Endothelial cell of umbilical vein (primary cell): ENCODE measurements at regions not wholly inside any gene's neighbourhood (a gene's known extent, or its start where the extent isn't known, plus 50 kb on each side); places are given as distances from the start of the nearest gene placed in this dataset.

Experiments used
- BruUV-seq: library from RNA; stranded (reverse); fragments of 400-500 nt; replicated peaks from 2 replicates; lab custom pipeline; 2021; lab: Mats Ljungman, UMichigan
- CTCF ChIA-PET: fragments of 300-600, 350-600 bp; sonication (Branson Sonifier 250); formaldehyde crosslinking; loops from one replicate; lab custom pipeline; 2021; ENCODE audit warnings: antibody characterized with exemption, inconsistent platforms; lab: Charles Lee
- POLR2A ChIA-PET: fragments of 300-600, 350-600 bp; sonication (Branson Sonifier 250); formaldehyde crosslinking; loops from one replicate; lab custom pipeline; 2021; ENCODE audit warnings: antibody characterized with exemption, inconsistent platforms; lab: Charles Lee
- DNase-seq: peaks from one replicate; pipeline ENCODE4 v3.0.0-alpha.2; 2011; ENCODE audit warnings: low read depth, low spot score
- FAIRE-seq: peaks from 2 replicates; lab custom pipeline; 2011; peaks lifted over from hg19 to GRCh38; lab: Jason Lieb, UNC
- H2AFZ ChIP-seq: 2 replicates; pipeline ENCODE4 v1.6.0; 2012; ENCODE audit warnings: low read depth, low read length, control low read depth, inconsistent platforms
- H3K27ac ChIP-seq: 2 replicates; pipeline ENCODE4 v1.5.1; 2011; ENCODE audit warnings: low read depth, mild to moderate bottlenecking, control low read depth, low read length, moderate library complexity; ENCODE audit not compliant: insufficient read depth
- H3K27me3 ChIP-seq, 2 experiments: 2 replicates each; pipeline versions ENCODE4 v1.6.0 to v1.6.1; 2011; ENCODE audit warnings: low read length in 2 of 2, mixed read lengths in 1 of 2; ENCODE audit not compliant: control insufficient read depth in 2 of 2, insufficient read depth in 2 of 2
- H3K36me3 ChIP-seq, 2 experiments: 2 replicates in 1 of 2; 3 replicates in 1 of 2; pipeline ENCODE4 v1.5.1; 2011; ENCODE audit warnings: low read length in 2 of 2, mild to moderate bottlenecking in 1 of 2, moderate library complexity in 1 of 2; ENCODE audit not compliant: control insufficient read depth in 2 of 2, insufficient read depth in 2 of 2; ENCODE audit errors: extremely low read depth in 1 of 2
- H3K4me1 ChIP-seq: 3 replicates; pipeline ENCODE4 v1.5.1; 2011; ENCODE audit warnings: mild to moderate bottlenecking, low read length; ENCODE audit not compliant: control insufficient read depth, insufficient read depth; ENCODE audit errors: extremely low read depth
- H3K4me2 ChIP-seq: 2 replicates; pipeline ENCODE4 v1.6.1; 2011; ENCODE audit warnings: low read length, control low read depth, mixed read lengths; ENCODE audit not compliant: insufficient read depth
- H3K4me3 ChIP-seq, 3 experiments: fragments of 200-600 bp in 1 of 3; sonication (generic), shearing (Covaris generic) in 1 of 3; replicated peaks in 1 of 3; 2 replicates each; pipeline ENCODE4 v1.5.1; 2011 to 2016; ENCODE audit warnings: control low read depth in 3 of 3, low read length in 3 of 3, mild to moderate bottlenecking in 2 of 3, inconsistent platforms in 1 of 3, low read depth in 1 of 3, moderate library complexity in 1 of 3; ENCODE audit not compliant: insufficient read depth in 1 of 3
- H3K79me2 ChIP-seq: 2 replicates; pipeline ENCODE4 v1.6.0; 2012; ENCODE audit warnings: low read length, inconsistent platforms; ENCODE audit not compliant: control insufficient read depth, insufficient read depth
- H3K9ac ChIP-seq: replicated peaks from 2 replicates; pipeline ENCODE3; 2011; ENCODE audit warnings: low read length, control low read depth; ENCODE audit not compliant: insufficient read depth; ENCODE audit errors: extremely low read depth
- H3K9me1 ChIP-seq: replicated peaks from 3 replicates; pipeline ENCODE4 v1.6.0; 2011; ENCODE audit warnings: mild to moderate bottlenecking, low read length; ENCODE audit not compliant: control insufficient read depth, insufficient read depth; ENCODE audit errors: extremely low read depth
- H3K9me3 ChIP-seq: replicated peaks from 2 replicates; pipeline ENCODE4 v1.5.1; 2012; ENCODE audit warnings: low read length, inconsistent platforms; ENCODE audit not compliant: control insufficient read depth, insufficient read depth
- H4K20me1 ChIP-seq: replicated peaks from 2 replicates; pipeline ENCODE3; 2011; ENCODE audit warnings: mild to moderate bottlenecking, low read length; ENCODE audit not compliant: control insufficient read depth, insufficient read depth; ENCODE audit errors: extremely low read depth
- CTCF ChIP-seq, 2 donors: IDR thresholded peaks; 1 replicate in 1 of 2; 2 replicates in 1 of 2; pipeline ENCODE4 v1.5.1; 2011; ENCODE audit warnings: low read length in 2 of 2, mild to moderate bottlenecking in 2 of 2, moderate library complexity in 2 of 2, control low read depth in 1 of 2, inconsistent platforms in 1 of 2, low read depth in 1 of 2; ENCODE audit not compliant: insufficient read depth in 1 of 2; ENCODE audit errors: extremely low read depth in 1 of 2
- EZH2 ChIP-seq: IDR thresholded peaks from 2 replicates; pipeline ENCODE4 v1.6.1; 2012; ENCODE audit warnings: borderline replicate concordance, low read depth, mild to moderate bottlenecking, moderate library complexity, low read length, inconsistent platforms; ENCODE audit not compliant: severe bottlenecking
- FOS ChIP-seq: IDR thresholded peaks from 2 replicates; pipeline ENCODE4 v1.6.1; 2011; ENCODE audit warnings: mild to moderate bottlenecking, low read length, moderate library complexity, borderline replicate concordance; ENCODE audit not compliant: insufficient read depth
- GATA2 ChIP-seq: IDR thresholded peaks from 2 replicates; pipeline ENCODE4 v1.7.0; 2011; ENCODE audit warnings: low read depth, mild to moderate bottlenecking, moderate library complexity, mixed read lengths, low read length; ENCODE audit not compliant: insufficient read length, insufficient read depth
- JUN ChIP-seq: IDR thresholded peaks from 2 replicates; pipeline ENCODE4 v1.6.1; 2011; ENCODE audit warnings: borderline replicate concordance, low read depth; ENCODE audit not compliant: insufficient read length, insufficient read depth
- MYC ChIP-seq: IDR thresholded peaks from one replicate; pipeline ENCODE4 v1.6.1; 2011; ENCODE audit warnings: mild to moderate bottlenecking, low read depth, low read length
- POLR2AphosphoS5 ChIP-seq: IDR thresholded peaks from 2 replicates; pipeline ENCODE4 v1.6.1; 2012; ENCODE audit warnings: low read depth, mild to moderate bottlenecking, control low read depth, low read length, moderate library complexity; ENCODE audit not compliant: insufficient read depth
- dilution Hi-C: fragments of 300-500 bp; cut with MboI; formaldehyde crosslinking; loops from one replicate; pipeline ENCODE4 v1.15.0; 2019; ENCODE audit warnings: low sequenced_read_pairs; ENCODE audit not compliant: extremely low pct_ligation_motif_present
- intact Hi-C: fragments of 100-400 bp; cut with micrococcal nuclease; formaldehyde crosslinking; loops from one replicate; pipeline ENCODE4 v1.10.0; 2022
- TF ChIP-seq, protein P1 (sequence below): IDR thresholded peaks from 2 replicates; pipeline ENCODE4 v1.6.1; 2011; ENCODE audit not compliant: insufficient read depth, insufficient read length

GRCh38 chr18:52130624-52131301 is 209.2 kb upstream of the DCC start:
- no peaks in the 10 kb centered on the region for H3K27me3 ChIP-seq
- no peaks in the 10 kb centered on the region for H3K4me1 ChIP-seq
- no peak overlapping the region for H3K4me3 ChIP-seq
- H3K4me2 ChIP-seq = no peak overlapping the region
- intact Hi-C loops (no loop called here), dilution Hi-C loops (no loop called here)
- TF ChIP-seq, protein P1, sequence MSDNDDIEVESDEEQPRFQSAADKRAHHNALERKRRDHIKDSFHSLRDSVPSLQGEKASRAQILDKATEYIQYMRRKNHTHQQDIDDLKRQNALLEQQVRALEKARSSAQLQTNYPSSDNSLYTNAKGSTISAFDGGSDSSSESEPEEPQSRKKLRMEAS = no peak
- TF ChIP-seq MYC = no peak
- TF ChIP-seq POLR2AphosphoS5 = no peak
- no peak for TF ChIP-seq GATA2
- no peak for TF ChIP-seq JUN
- TF ChIP-seq FOS = no peak
- H3K27ac ChIP-seq = no peak overlapping the region
- no peaks in the 10 kb centered on the region for H4K20me1 ChIP-seq
- H3K36me3 ChIP-seq = no peaks in the 10 kb centered on the region
- no peaks in the 10 kb centered on the region for H3K79me2 ChIP-seq
- BruUV-seq = no TSS peak
- no peak overlapping the region for H2AFZ ChIP-seq
- ChIA-PET POLR2A (no interaction called here), CTCF (no interaction called here)
- no peak for FAIRE-seq
- H3K9me3 ChIP-seq = peaks cover 5% of the 10 kb centered on the region
- H3K9ac ChIP-seq = no peak overlapping the region
- no peak for DNase-seq
- no peaks in the 10 kb centered on the region for H3K9me1 ChIP-seq

DNA sequence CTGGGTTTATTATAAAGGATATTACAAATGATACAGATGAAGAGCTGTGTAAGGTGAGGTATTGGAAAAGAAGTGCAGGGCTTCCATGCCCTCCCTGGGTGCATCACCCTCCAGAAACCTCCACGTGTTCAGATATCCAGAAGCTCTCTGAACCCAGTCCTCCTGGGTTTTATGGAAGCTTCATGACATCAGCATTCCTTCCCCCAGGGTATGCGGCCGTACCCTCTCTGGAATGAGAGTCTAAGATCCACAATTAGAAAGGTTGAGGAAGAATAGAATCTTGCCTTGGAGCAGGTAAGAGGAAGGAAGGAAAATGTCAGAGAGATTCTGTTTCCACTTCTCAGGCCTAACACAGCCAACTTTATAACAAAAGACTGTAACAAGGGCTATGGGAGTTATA is 208.2 kb upstream of the DCC start:
- Histone ChIP-seq H3K4me2 (no peak overlapping the region), H2AFZ (no peak overlapping the region), H3K4me3 (no peak overlapping the region), H3K27ac (no peak overlapping the region), H3K9me3 (peaks cover 5% of the 10 kb centered on the region), H3K9me1 (no peaks in the 10 kb centered on the region), H4K20me1 (no peaks in the 10 kb centered on the region), H3K36me3 (no peaks in the 10 kb centered on the region), H3K79me2 (no peaks in the 10 kb centered on the region), H3K4me1 (no peaks in the 10 kb centered on the region), H3K9ac (no peak overlapping the region), H3K27me3 (no peaks in the 10 kb centered on the region)
- intact Hi-C loops = no loop called here
- POLR2A ChIA-PET = no interaction called here
- TF ChIP-seq MYC (no peak), POLR2AphosphoS5 (no peak), CTCF (IDR thresholded peaks at IDR 0.05; ENCODE audit: extremely low read depth in 1 of 2, insufficient read depth in 1 of 2, low read depth in 1 of 2, low read length in 2 of 2) (no peak), EZH2 (no peak)
- dilution Hi-C loops = no loop called here
- BruUV-seq = no TSS peak
- FAIRE-seq (no peak), DNase-seq (no peak)
- CTCF ChIA-PET = no interaction called here
